CD14-positive monocyte (primary cell): ENCODE measurements at regions not wholly inside any gene's neighbourhood (a gene's known extent, or its start where the extent isn't known, plus 50 kb on each side); places are given as distances from the start of the nearest gene placed in this dataset.

ENCODE experiments used
- DNase-seq, 3 donors: peaks; one replicate each; pipeline ENCODE4 v3.0.0-alpha.2; 2011 to 2022
- H2AFZ ChIP-seq: 2 replicates; pipeline ENCODE4 v1.6.0; 2012; ENCODE audit warnings: mild to moderate bottlenecking, low read depth, low read length, inconsistent platforms; ENCODE audit not compliant: insufficient read depth, poor library complexity, severe bottlenecking
- H3K27ac ChIP-seq, 2 donors: 1 replicate in 1 of 2; 2 replicates in 1 of 2; pipeline ENCODE4 v1.5.1; 2012 to 2013; ENCODE audit warnings: low read length in 2 of 2, control low read depth in 1 of 2, inconsistent platforms in 1 of 2, low read depth in 1 of 2, mild to moderate bottlenecking in 1 of 2
- H3K27me3 ChIP-seq, 2 donors: one replicate each; pipeline versions ENCODE4 v1.6.0 to v1.6.1; 2011 to 2013; ENCODE audit warnings: low read length in 2 of 2; ENCODE audit not compliant: control insufficient read depth in 2 of 2, insufficient read depth in 2 of 2
- H3K36me3 ChIP-seq, 2 donors: replicated peaks in 1 of 2; 1 replicate in 1 of 2; 2 replicates in 1 of 2; pipeline versions ENCODE4 v1.5.1 to v1.6.1; 2012 to 2013; ENCODE audit warnings: low read length in 2 of 2, control low read depth in 1 of 2, inconsistent platforms in 1 of 2, mild to moderate bottlenecking in 1 of 2; ENCODE audit not compliant: insufficient read depth in 2 of 2, control insufficient read depth in 1 of 2
- H3K4me1 ChIP-seq, 2 donors: 1 replicate in 1 of 2; 2 replicates in 1 of 2; pipeline versions ENCODE4 v1.5.1 to v1.6.1; 2012 to 2013; ENCODE audit warnings: low read length in 2 of 2, control low read depth in 1 of 2, inconsistent platforms in 1 of 2, mild to moderate bottlenecking in 1 of 2, moderate library complexity in 1 of 2; ENCODE audit not compliant: insufficient read depth in 2 of 2, control insufficient read depth in 1 of 2
- H3K4me2 ChIP-seq: replicated peaks from 2 replicates; pipeline ENCODE3; 2012; ENCODE audit warnings: low read length, moderate library complexity, mild to moderate bottlenecking; ENCODE audit not compliant: poor library complexity, severe bottlenecking; ENCODE audit errors: extremely low read depth
- H3K4me3 ChIP-seq, 3 experiments: fragments of 200-600 bp in 1 of 3; sonication (generic) in 1 of 3; replicated peaks in 1 of 3; 1 replicate in 2 of 3; 2 replicates in 1 of 3; pipeline ENCODE4 v1.5.1; 2011 to 2013; ENCODE audit warnings: low read length in 3 of 3, mild to moderate bottlenecking in 3 of 3, control low read depth in 2 of 3, low read depth in 2 of 3, inconsistent platforms in 1 of 3, moderate library complexity in 1 of 3
- H3K79me2 ChIP-seq: 2 replicates; pipeline ENCODE4 v1.6.0; 2012; ENCODE audit warnings: mild to moderate bottlenecking, control low read depth, inconsistent platforms, low read length, moderate library complexity; ENCODE audit not compliant: insufficient read depth
- H3K9ac ChIP-seq: 2 replicates; pipeline ENCODE4 v1.6.0; 2017; ENCODE audit warnings: low read length, mild to moderate bottlenecking; ENCODE audit not compliant: insufficient read depth, poor library complexity, severe bottlenecking
- H3K9me3 ChIP-seq, 2 donors: replicated peaks in 1 of 2; 1 replicate in 1 of 2; 2 replicates in 1 of 2; pipeline versions ENCODE4 v1.5.1 to v1.6.1; 2012 to 2013; ENCODE audit warnings: low read length in 2 of 2, control low read depth in 1 of 2; ENCODE audit not compliant: control insufficient read depth in 1 of 2, insufficient read depth in 1 of 2
- H4K20me1 ChIP-seq: 2 replicates; pipeline ENCODE4 v1.6.0; 2012; ENCODE audit warnings: mild to moderate bottlenecking, low read length, control low read depth, moderate library complexity; ENCODE audit not compliant: insufficient read depth
- H3K27ac Mint-ChIP-seq, 7 donors: one replicate each; pipeline ENCODE4 v1.8.0; 2020; ENCODE audit warnings: mild to moderate bottlenecking in 7 of 7, mixed read lengths in 7 of 7, moderate library complexity in 6 of 7, inconsistent platforms in 2 of 7
- H3K27me3 Mint-ChIP-seq, 3 donors: one replicate each; pipeline ENCODE4 v1.8.0; 2021 to 2022; ENCODE audit warnings: low read depth in 3 of 3, mild to moderate bottlenecking in 3 of 3, mixed read lengths in 3 of 3, moderate library complexity in 3 of 3, inconsistent platforms in 1 of 3
- H3K36me3 Mint-ChIP-seq, 2 donors: one replicate each; pipeline ENCODE4 v1.8.0; 2020; ENCODE audit warnings: mixed read lengths in 2 of 2, inconsistent platforms in 1 of 2, mild to moderate bottlenecking in 1 of 2
- H3K4me1 Mint-ChIP-seq: one replicate; pipeline ENCODE4 v1.8.0; 2020; ENCODE audit warnings: mild to moderate bottlenecking, mixed read lengths
- H3K4me3 Mint-ChIP-seq, 2 donors: one replicate each; pipeline ENCODE4 v1.8.0; 2020; ENCODE audit warnings: mild to moderate bottlenecking in 2 of 2, mixed read lengths in 2 of 2, moderate library complexity in 1 of 2
- H3K9me3 Mint-ChIP-seq, 7 donors: one replicate each; pipeline ENCODE4 v1.8.0; 2020 to 2022; ENCODE audit warnings: mixed read lengths in 7 of 7, mild to moderate bottlenecking in 6 of 7, moderate library complexity in 6 of 7, inconsistent platforms in 2 of 7
- CTCF ChIP-seq: fragments of 200-600 bp; IDR thresholded peaks from one replicate; pipeline ENCODE4 v1.8.0; 2022; ENCODE audit warnings: antibody characterized with exemption, mild to moderate bottlenecking
- WGBS: methylation state at CpG from one replicate; pipeline ENCODE4 v1.1.5; 2013; ENCODE audit warnings: missing lambda C conversion rate; ENCODE audit not compliant: insufficient coverage; 5-methylcytosine and 5-hydroxymethylcytosine counted together
- intact Hi-C, 2 donors: fragments of 100-400 bp; cut with micrococcal nuclease; formaldehyde crosslinking; loops; one replicate each; pipeline versions ENCODE4 v1.15.0 to v1.15.1; 2023

- peaks cover 0 to 4% (median 0%) of the 10 kb centered on the region in 7 donors for H3K9me3 Mint-ChIP-seq
- H3K4me1 Mint-ChIP-seq = no peaks in the 10 kb centered on the region
- no peak for DNase-seq
- no peak overlapping the region for H3K4me3 Mint-ChIP-seq
- Histone ChIP-seq H3K79me2 (no peaks in the 10 kb centered on the region), H3K9ac (no peak overlapping the region), H3K4me2 (no peak overlapping the region), H3K27ac (no peak overlapping the region), H3K9me3 (no peaks in the 10 kb centered on the region), H3K27me3 (no peaks in the 10 kb centered on the region), H3K4me1 (no peaks in the 10 kb centered on the region), H3K36me3 (no peaks in the 10 kb centered on the region), H2AFZ (no peak overlapping the region), H4K20me1 (no peaks in the 10 kb centered on the region), H3K4me3 (no peak overlapping the region)
- intact Hi-C loops = no loop called here
- H3K36me3 Mint-ChIP-seq = no peaks in the 10 kb centered on the region
- WGBS = no CpG with 5 or more reads among the region's 1 CpG
- H3K27me3 Mint-ChIP-seq = peaks cover 1 to 2% (median 1%) of the 10 kb centered on the region in 3 donors
- no peak for TF ChIP-seq CTCF
- H3K27ac Mint-ChIP-seq = no peak overlapping the region
Measured at GRCh38 chr6:100322886-100323285, 141.8 kb downstream of the SIM1 start.

GRCh38 chr6:100320686-100321085 is 144.0 kb downstream of the SIM1 start:
- Histone ChIP-seq H2AFZ (no peak overlapping the region), H3K27ac (no peak overlapping the region), H3K79me2 (no peaks in the 10 kb centered on the region), H3K4me3 (no peak overlapping the region), H4K20me1 (no peaks in the 10 kb centered on the region), H3K27me3 (no peaks in the 10 kb centered on the region), H3K4me1 (no peaks in the 10 kb centered on the region), H3K9ac (no peak overlapping the region), H3K4me2 (no peak overlapping the region), H3K36me3 (no peaks in the 10 kb centered on the region), H3K9me3 (no peaks in the 10 kb centered on the region)
- no peaks in the 10 kb centered on the region for H3K36me3 Mint-ChIP-seq
- TF ChIP-seq CTCF = no peak
- no peak overlapping the region for H3K4me3 Mint-ChIP-seq
- no peaks in the 10 kb centered on the region for H3K4me1 Mint-ChIP-seq
- intact Hi-C loops = no loop called here
- no peak for DNase-seq
- peaks cover 0 to 4% (median 0%) of the 10 kb centered on the region in 7 donors for H3K9me3 Mint-ChIP-seq
- no peak overlapping the region for H3K27ac Mint-ChIP-seq
- no CpG with 5 or more reads among the region's 1 CpG for WGBS
- H3K27me3 Mint-ChIP-seq = peaks cover 1 to 2% (median 1%) of the 10 kb centered on the region in 3 donors
